Midbrain (tissue), 1 donor: ENCODE measurements at regions not wholly inside any gene's neighbourhood (a gene's known extent, or its start where the extent isn't known, plus 50 kb on each side); places are given as distances from the start of the nearest gene placed in this dataset.
"Not testable (repeated sequence)": the region's sequence is repeated elsewhere in the genome, so short reads cannot be mapped to it uniquely, and the experiment has no call there.

Experiments used
- DNase-seq: peaks from one replicate; lab custom pipeline; 2025; lab: John Stamatoyannopoulos, UW

GRCh38 chr14:45838597-45838996, 585.6 kb upstream of the MIS18BP1 start:
- DNase-seq, result no peak

DNA sequence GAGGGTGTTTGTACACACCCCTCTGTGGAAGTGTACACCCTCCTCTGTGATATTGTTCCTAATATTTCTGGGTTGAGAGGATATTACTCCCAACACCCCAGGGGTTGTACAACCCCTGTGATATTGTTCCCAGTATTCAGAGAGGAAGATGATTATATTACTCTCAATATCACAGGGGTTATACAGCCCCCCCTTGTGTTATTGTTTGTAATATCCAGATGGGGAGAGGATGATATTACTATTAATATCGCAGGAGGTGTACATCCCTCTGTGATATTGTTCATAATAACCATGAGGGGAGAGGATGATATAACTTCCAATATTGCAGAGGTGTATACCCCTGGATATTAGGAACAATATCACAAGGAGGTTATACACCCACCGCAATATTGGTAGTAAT, 566.1 kb upstream of the MIS18BP1 start:
- no peak for DNase-seq

DNA sequence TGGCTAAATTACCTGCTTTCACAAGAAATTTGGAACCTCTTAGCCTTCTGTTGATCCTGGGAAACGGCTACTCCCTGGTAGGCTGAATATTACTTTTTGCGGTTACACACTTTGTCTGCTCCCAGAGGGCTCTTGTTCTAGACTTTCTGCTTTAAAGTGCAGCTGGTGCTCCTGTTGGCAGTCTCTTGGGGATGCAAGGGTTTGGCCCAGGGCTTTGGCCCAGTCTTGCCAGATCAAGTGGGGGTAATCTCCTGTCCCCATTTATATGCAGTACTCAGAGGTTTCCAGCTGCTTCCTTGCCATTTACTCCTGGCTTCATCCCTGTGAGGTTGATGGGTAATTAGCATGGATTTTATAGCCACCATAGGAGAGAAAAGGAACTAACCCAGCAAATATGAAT, 558.2 kb upstream of the MIS18BP1 start:
- DNase-seq, result no peak

- no peak for DNase-seq
Measured at GRCh38 chr14:45810152-45810872, 557.3 kb upstream of the MIS18BP1 start.

GRCh38 chr14:45807178-45807899, 554.3 kb upstream of the MIS18BP1 start:
- no peak for DNase-seq

GRCh38 chr14:45799511-45799910, 546.5 kb upstream of the MIS18BP1 start:
- DNase-seq, result no peak

GRCh38 chr14:45798659-45799058, 545.7 kb upstream of the MIS18BP1 start:
- DNase-seq, result no peak

DNA sequence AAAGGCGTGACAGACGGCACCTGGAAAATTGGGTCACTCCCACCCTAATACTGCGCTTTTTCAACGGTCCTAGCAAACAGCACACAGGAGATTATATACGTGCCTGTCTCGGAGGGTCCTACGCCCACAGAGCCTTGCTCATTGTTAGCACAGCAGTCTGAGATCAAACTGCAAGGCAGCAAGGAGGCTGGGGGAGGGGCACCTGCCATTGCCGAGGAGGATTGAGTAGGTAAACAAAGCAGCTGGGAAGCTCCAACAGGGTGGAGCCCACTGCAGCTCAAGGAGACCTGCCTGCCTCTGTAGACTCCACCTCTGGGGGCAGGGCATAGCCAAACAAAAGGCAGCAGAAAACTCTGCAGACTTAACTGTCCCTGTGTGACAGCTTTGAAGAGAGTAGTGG, 543.0 kb upstream of the MIS18BP1 start:
- DNase-seq, result not testable (repeated sequence)

DNA sequence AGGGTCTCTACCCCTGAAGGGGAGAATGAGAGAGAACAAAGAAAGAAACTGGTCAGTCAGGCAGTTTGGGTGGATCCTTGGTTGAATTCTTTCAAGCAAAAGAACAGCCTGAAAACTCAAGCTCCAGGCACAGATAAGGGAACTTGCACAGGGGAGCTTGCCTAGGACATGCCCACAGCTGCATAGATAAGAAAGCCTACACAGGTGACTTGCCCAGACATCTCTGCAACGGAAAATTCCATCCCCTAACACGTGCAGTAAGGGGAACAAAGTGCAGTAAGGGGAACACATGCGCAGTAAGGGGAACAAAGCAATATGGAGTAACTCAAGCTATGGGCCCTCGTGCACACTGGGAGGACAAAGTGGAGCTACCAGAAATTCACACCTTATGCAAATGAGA, 540.1 kb upstream of the MIS18BP1 start:
- no peak for DNase-seq

DNA sequence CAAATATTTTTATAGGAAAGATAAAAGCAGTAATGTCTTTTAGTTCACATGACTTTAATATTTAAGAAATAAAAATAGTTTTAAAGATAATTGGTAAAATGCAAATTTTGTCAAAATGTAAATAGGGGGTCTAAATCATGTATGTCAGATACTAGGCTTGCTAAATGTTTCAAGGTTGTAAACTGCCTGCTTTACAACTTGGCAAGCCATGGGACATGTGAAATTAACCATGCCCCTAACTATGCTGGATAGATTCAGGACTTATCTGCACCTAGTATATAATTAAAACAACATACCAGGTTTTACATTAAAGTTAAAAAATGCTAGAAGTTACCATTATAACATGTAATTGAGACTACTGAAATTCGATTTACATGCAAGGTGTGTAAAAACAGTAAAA, 537.3 kb upstream of the MIS18BP1 start:
- DNase-seq, result no peak

GRCh38 chr14:45787167-45787566, 534.2 kb upstream of the MIS18BP1 start:
- no peak for DNase-seq

DNA sequence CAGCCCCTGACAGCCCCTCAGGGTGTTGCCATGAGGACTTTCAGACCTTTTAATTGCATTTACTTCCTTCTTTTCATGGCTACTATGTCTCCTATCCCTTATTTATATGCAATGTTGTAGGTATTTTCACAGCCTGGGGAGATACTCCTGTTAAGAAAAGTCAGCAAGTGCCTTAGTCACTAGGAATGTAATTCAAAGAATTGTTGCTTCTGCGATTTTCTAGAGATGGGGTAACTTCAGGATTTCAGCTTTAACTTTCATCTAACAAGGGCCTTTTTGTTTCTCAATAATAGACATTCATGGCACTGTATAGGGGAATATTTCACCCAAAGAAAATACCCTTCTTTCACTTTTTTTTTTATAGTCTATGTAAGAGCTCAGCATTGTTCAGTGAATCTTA, 533.3 kb upstream of the MIS18BP1 start:
- DNase-seq, result no peak

DNA sequence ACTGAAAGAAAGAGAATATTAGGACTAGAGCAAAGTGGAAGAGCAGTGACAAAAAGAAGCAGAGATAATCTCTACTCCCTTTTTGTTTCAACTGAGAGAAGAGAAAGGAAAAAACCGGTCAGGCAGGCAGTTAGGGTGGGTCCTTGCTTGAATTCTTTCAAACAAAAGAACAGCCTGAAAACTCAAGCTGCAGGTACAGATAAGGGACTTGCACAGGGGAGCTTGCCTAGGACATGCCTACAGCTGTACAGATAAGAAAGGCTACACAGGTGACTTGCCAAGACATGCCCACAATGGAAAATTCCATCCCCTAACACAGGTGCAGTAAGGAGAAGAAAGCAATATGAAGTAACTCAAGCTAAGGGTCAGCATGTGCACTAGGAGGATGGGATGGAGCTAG, 532.2 kb upstream of the MIS18BP1 start:
- DNase-seq, result no peak

- DNase-seq, result no peak
Measured at GRCh38 chr14:45766247-45766646, 513.2 kb upstream of the MIS18BP1 start.

- no peak for DNase-seq
Measured at GRCh38 chr14:45757655-45758054, 504.7 kb upstream of the MIS18BP1 start.

DNA sequence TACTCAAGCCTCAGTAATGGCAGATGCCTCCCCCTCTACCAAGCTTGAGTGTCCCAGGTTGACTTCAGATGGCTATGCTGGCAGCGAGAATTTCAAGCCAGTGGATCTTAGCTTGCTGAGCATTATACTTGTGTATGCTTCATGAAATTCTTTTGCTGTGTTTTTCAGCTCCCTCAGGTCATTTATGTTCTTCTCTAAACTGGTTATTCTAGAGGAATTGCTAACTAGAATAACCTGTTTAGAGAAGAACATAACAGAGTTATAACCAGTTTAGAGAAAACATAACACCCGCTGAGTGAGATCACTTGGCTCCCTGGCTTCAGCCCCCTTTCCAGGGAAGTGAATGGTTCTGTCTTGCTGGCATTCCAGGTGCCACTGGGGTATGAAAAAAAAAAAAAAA, 503.4 kb upstream of the MIS18BP1 start:
- DNase-seq, result not testable (repeated sequence)

- DNase-seq, result no peak
Measured at GRCh38 chr14:45743884-45744283, 490.9 kb upstream of the MIS18BP1 start.

- DNase-seq, result no peak
Measured at GRCh38 chr14:45742187-45742586, 489.2 kb upstream of the MIS18BP1 start.

DNA sequence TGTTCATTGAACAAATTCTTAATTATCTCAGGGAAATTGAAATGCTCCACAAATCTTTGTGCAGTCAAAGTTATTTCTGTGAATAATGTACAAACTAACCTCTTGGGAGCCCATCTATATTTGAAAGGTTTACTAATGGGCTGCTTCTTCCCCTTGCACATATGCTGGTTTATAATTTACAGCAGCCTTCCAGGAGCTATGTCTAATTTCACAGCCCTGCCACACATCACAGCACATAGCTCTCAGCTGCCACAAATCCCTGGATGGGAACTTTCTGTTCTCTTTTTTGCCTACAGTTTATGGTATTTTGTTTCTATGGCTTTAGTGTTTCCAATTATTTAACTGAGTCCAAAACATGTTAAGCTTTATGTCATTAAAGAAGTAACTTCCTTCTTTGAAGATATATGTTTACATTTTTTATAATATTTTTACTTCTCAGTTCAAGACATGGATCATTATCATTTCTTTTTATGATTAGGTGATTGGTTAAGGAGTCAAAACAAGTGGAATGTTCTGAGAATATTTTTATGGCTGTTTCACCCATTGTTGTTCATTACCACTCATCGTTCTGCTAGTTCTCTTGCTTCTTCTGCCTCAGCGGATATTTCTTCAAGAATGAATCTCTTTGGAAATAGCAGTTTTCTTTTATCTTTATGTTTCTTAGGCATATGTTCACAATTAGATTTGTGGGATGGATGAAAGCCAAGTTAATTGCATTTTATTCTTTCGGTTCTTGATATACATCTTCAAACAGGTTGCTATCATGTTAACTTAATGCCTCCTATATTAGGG, 475.6 kb upstream of the MIS18BP1 start:
- DNase-seq, result no peak

- DNase-seq, result no peak
Measured at GRCh38 chr14:45727133-45727532, 474.1 kb upstream of the MIS18BP1 start.

- DNase-seq, result no peak
Measured at GRCh38 chr14:45721472-45721871, 468.5 kb upstream of the MIS18BP1 start.

DNA sequence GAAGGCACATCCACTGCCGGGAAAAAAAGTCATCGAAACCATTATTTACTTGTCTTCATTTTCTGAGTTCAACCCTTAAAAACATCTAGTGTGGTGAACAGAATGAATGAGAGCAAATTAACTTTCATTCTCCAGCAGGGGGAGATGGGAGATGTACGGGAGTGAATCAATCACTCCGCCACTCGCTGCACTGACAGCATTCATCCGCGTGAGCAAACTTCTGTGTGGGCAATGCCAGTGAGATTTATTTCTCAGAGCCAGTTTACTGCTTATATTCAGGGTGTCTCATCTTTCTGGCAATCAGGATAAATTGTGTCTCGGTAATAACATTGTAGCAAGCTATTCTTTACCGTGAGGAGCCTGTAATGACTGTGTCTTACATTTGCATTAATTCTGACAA, 463.6 kb upstream of the MIS18BP1 start:
- DNase-seq, result no peak

DNA sequence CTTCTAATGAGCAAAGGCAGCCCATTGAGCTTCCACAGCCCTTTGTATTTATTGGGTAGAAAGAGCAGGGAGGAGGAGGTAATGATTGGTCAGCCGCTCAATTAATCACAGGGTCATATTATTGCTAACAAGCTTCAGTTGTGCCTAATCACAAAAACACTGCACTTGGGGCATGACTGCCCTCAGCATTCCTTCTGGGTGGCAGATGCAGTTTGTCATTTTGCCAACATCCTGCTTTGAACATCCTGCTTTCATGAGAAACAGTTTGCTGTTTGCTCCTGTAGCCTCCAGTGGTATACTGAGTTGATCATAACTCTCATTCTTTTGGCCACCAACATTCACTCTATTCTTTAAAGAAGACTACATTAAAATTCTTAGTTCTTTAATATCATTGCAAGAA, 462.9 kb upstream of the MIS18BP1 start:
- no peak for DNase-seq
